Calu3 (cell line): ENCODE measurements at regions not wholly inside any gene's neighbourhood (a gene's known extent, or its start where the extent isn't known, plus 50 kb on each side); places are given as distances from the start of the nearest gene placed in this dataset.
A peak's percentile ranks its signal among the peaks of the same experiment; 100 is the strongest.
"Not testable (repeated sequence)": the region's sequence is repeated elsewhere in the genome, so short reads cannot be mapped to it uniquely, and the experiment has no call there.

Source experiments
- BruUV-seq: library from RNA; stranded (reverse); fragments of 400-500 nt; replicated peaks from 2 replicates; lab custom pipeline; 2021; lab: Mats Ljungman, UMichigan
- CTCF ChIA-PET: fragments of 300-600 bp; sonication (Branson Sonifier 250); formaldehyde crosslinking; loops from one replicate; lab custom pipeline; 2022; ENCODE audit warnings: antibody characterized with exemption; lab: Charles Lee
- DNase-seq: peaks from one replicate; pipeline ENCODE4 v3.0.0; 2022
- H3K27ac Mint-ChIP-seq: one replicate; pipeline ENCODE4 v1.8.0; 2022; ENCODE audit warnings: mixed read lengths; ENCODE audit not compliant: unreplicated experiment
- H3K27me3 Mint-ChIP-seq: one replicate; pipeline ENCODE4 v1.8.0; 2022; ENCODE audit warnings: mixed read lengths; ENCODE audit not compliant: unreplicated experiment
- H3K36me3 Mint-ChIP-seq: one replicate; pipeline ENCODE4 v1.8.0; 2022; ENCODE audit warnings: mild to moderate bottlenecking, moderate library complexity, mixed read lengths; ENCODE audit not compliant: insufficient read depth, unreplicated experiment
- H3K4me1 Mint-ChIP-seq: one replicate; pipeline ENCODE4 v1.8.0; 2022; ENCODE audit warnings: mild to moderate bottlenecking, low read depth, mixed read lengths; ENCODE audit not compliant: unreplicated experiment
- H3K4me3 Mint-ChIP-seq: one replicate; pipeline ENCODE4 v1.8.0; 2022; ENCODE audit warnings: mild to moderate bottlenecking, low read depth, moderate library complexity, mixed read lengths; ENCODE audit not compliant: unreplicated experiment
- H3K9me3 Mint-ChIP-seq: one replicate; pipeline ENCODE4 v1.8.0; 2022; ENCODE audit warnings: low read depth, mixed read lengths; ENCODE audit not compliant: unreplicated experiment
- intact Hi-C: fragments of 100-400 bp; cut with micrococcal nuclease; formaldehyde crosslinking; loops from one replicate; pipeline ENCODE4 v1.10.0; 2022; ENCODE audit not compliant: unreplicated experiment
- TF ChIP-seq, protein P1 (sequence below): fragments of 200-600 bp; IDR thresholded peaks from one replicate; pipeline ENCODE4 v1.8.0; 2022; ENCODE audit warnings: antibody characterized with exemption; ENCODE audit not compliant: unreplicated experiment

- BruUV-seq = no TSS peak
- Mint-ChIP-seq H3K27ac (no peak overlapping the region), H3K4me3 (no peak overlapping the region), H3K9me3 (no peaks in the 10 kb centered on the region), H3K27me3 (no peaks in the 10 kb centered on the region), H3K36me3 (no peaks in the 10 kb centered on the region), H3K4me1 (no peaks in the 10 kb centered on the region)
- TF ChIP-seq, protein P1, sequence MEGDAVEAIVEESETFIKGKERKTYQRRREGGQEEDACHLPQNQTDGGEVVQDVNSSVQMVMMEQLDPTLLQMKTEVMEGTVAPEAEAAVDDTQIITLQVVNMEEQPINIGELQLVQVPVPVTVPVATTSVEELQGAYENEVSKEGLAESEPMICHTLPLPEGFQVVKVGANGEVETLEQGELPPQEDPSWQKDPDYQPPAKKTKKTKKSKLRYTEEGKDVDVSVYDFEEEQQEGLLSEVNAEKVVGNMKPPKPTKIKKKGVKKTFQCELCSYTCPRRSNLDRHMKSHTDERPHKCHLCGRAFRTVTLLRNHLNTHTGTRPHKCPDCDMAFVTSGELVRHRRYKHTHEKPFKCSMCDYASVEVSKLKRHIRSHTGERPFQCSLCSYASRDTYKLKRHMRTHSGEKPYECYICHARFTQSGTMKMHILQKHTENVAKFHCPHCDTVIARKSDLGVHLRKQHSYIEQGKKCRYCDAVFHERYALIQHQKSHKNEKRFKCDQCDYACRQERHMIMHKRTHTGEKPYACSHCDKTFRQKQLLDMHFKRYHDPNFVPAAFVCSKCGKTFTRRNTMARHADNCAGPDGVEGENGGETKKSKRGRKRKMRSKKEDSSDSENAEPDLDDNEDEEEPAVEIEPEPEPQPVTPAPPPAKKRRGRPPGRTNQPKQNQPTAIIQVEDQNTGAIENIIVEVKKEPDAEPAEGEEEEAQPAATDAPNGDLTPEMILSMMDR = no peak
- CTCF ChIA-PET = interaction anchor here (0.6 kb wide), 1 partner anchor 361 kb away, joined by 3 read pairs; no protein-coding TSS in a partner anchor
- no peak for DNase-seq
- intact Hi-C loops = no loop called here
Observed at GRCh38 chr2:31805688-31806087, 205.1 kb downstream of the MEMO1 start.

- intact Hi-C loops, H3K27ac Mint-ChIP-seq, H3K27me3 Mint-ChIP-seq: not testable (repeated sequence)
Observed at GRCh38 chr2:31803481-31804153, 207.2 kb downstream of the MEMO1 start.

DNA sequence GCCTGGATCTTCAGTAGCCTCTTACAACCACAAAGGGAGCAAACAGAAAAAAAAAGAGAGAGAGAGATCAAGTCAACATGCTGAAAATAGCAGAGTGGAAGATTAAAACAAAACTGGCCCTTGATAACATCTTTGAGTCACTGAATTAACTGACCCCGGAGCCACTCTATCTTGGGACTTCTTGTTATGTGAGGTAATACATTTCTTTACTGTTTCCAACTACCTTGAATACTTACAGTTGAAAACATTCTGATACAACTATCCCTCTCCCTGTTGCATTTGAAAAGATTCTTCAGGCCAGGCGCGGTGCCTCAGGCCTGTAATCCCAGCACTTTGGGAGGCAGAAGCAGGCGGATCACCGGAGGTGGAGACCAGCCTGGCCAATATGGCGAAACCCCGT, 208.1 kb downstream of the MEMO1 start:
- peaks cover 4% of the 10 kb centered on the region for H3K9me3 Mint-ChIP-seq
- no TSS peak for BruUV-seq
- intact Hi-C loops = no loop called here
- TF ChIP-seq, protein P1 = no peak
- CTCF ChIA-PET = no interaction called here
- H3K27ac Mint-ChIP-seq = no peak overlapping the region
- no peaks in the 10 kb centered on the region for H3K36me3 Mint-ChIP-seq
- no peak overlapping the region for H3K4me3 Mint-ChIP-seq
- no peaks in the 10 kb centered on the region for H3K4me1 Mint-ChIP-seq
- H3K27me3 Mint-ChIP-seq = no peaks in the 10 kb centered on the region
- no peak for DNase-seq

More at GRCh38 chr2:31803481-31804153, 207.2 kb downstream of the MEMO1 start:
- CTCF ChIA-PET = interaction anchor here (0.6 kb wide), 1 partner anchor 431 kb away, joined by 3 read pairs; no protein-coding TSS in a partner anchor
- H3K4me1 Mint-ChIP-seq, DNase-seq, BruUV-seq, H3K36me3 Mint-ChIP-seq, H3K9me3 Mint-ChIP-seq, H3K4me3 Mint-ChIP-seq: not testable (repeated sequence)

DNA sequence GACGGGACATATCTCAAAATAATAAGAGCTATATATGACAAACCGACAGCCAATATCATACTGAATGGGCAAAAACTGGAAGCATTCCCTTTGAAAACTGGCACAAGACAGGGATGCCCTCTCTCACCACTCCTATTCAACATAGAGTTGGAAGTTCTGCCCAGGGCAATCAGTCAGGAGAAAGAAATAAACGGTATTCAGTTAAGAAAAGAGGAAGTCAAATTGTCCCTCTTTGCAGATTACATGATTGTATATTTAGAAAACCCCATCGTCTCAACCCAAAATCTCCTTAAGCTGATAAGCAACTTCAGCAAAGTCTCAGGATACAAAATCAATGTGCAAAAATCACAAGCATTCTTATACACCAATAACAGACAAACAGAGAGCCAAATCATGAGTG, 211.5 kb downstream of the MEMO1 start:
- H3K27ac Mint-ChIP-seq, H3K27me3 Mint-ChIP-seq, H3K4me1 Mint-ChIP-seq, H3K4me3 Mint-ChIP-seq, H3K36me3 Mint-ChIP-seq, intact Hi-C loops, BruUV-seq, H3K9me3 Mint-ChIP-seq, DNase-seq: not testable (repeated sequence)
- CTCF ChIA-PET = interaction anchor here (0.6 kb wide), 1 partner anchor 103 kb away, joined by 3 read pairs; no protein-coding TSS in a partner anchor

GRCh38 chr2:31788273-31788672, 207.5 kb upstream of the SRD5A2 start:
- Mint-ChIP-seq H3K4me1 (peaks cover 36% of the 10 kb centered on the region), H3K36me3 (peaks cover 14% of the 10 kb centered on the region), H3K4me3 (no peak overlapping the region), H3K27me3 (no peaks in the 10 kb centered on the region), H3K9me3 (peaks cover 18% of the 10 kb centered on the region), H3K27ac (peak overlapping the region; percentile 32)
- intact Hi-C loops = loop anchor here (5.0 kb wide), 1 partner anchor 51 kb away; no protein-coding TSS in a partner anchor
- CTCF ChIA-PET = no interaction called here
- BruUV-seq = no TSS peak
- DNase-seq = no peak
- TF ChIP-seq, protein P1 = no peak
